Kidney capillary endothelial cell (primary cell): ENCODE measurements at regions not wholly inside any gene's neighbourhood (a gene's known extent, or its start where the extent isn't known, plus 50 kb on each side); places are given as distances from the start of the nearest gene placed in this dataset.
"Not testable (repeated sequence)": the region's sequence is repeated elsewhere in the genome, so short reads cannot be mapped to it uniquely, and the experiment has no call there.

Source experiments
- DNase-seq: peaks from one replicate; pipeline ENCODE4 v3.0.0-alpha.2; 2018; ENCODE audit warnings: low spot score

DNA sequence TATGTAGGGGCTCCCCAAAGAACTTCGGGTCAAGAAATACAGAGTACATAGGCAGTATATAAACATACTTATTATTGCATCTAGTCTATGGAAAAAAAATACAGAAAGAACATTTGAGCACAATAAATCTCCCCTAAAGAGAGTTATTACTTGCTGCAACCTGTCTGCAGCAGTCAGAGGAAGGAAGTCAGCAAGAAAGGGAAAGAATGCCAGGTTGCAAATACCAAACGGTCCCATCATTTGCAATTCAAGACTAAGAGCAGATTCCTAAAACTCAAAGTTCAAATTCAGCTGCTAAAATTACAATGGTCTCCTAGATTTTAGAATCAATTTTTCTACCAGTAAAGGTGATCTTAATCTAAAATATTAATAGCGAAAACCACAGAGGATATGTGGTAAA, 236.2 kb upstream of the NUDT6 start:
- no peak for DNase-seq

DNA sequence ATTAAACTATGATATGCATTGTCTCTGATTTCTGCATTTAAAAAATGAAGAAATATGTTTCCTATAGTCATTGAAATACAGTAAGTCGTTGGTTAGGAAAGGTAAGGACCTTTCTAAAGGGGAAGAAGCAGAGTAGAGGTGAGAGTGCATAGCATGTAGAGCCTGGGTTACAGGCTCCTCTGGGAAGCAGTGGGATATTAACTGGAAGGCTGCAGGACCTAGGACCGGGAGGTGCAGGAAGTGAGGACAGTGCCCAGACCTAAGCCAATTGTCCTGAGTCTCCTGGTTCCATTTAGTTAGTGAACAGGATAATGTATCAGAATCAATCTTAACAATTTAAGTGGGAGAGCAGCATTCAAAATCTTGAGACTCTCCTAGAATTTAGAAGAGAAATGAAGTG, 237.1 kb upstream of the NUDT6 start:
- DNase-seq: no peak

DNA sequence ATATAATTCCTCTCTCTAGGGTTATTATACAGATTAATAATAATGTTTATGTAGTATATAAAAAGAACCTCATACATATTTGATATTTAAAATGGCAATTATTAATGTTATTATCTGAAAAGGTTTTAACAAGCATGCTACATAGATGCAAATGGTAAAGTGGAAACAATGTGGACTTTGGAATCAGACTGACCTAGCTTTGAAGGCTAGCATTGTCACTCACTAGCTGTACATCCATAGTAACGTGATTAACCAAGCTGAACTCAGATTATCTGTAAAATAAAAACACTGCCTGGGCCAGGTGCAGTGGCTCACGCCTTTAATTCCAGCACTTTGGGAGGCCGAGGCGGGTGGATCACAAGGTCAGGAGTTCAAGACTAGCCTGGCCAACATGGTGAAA, 233.7 kb upstream of the SPRY1 start:
- DNase-seq: no peak

DNA sequence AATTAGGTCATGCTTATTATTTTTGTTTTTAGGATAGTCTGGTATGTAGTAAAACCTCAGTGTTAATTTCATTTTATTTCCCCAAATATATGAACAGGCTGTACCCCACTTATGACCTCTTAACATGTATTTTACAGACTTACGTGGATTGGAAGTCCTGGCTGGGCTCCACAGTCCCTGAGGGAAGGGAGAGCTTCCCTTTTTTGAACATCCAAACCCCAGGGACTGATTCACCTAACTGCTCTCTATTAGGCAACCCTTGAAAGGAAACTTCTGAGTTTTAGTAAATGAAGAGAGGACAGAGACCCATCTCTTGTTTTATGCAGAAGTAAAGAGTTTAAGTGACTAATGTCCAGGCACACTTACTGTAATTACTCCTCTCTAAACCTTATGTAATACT, 233.1 kb upstream of the SPRY1 start:
- no peak for DNase-seq

DNA sequence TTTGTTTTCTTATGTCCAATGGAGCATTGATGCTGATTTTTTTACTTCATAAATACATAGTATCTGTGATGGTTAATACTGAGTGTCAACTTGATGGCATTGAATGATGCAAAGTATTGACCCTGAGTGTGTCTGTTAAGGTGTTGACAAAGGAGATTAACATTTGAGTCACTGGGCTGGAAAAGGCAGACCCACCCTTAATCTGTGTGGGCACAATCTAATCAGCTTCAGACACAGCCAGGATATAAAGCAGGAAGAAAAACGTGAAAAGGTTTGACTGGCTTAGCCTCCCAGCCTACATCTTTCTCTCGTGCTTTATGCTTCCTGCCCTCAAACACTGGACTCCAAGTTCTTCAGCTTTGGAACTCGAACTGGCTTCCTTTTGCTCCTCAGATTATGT, 230.6 kb upstream of the SPRY1 start:
- DNase-seq: no peak

DNA sequence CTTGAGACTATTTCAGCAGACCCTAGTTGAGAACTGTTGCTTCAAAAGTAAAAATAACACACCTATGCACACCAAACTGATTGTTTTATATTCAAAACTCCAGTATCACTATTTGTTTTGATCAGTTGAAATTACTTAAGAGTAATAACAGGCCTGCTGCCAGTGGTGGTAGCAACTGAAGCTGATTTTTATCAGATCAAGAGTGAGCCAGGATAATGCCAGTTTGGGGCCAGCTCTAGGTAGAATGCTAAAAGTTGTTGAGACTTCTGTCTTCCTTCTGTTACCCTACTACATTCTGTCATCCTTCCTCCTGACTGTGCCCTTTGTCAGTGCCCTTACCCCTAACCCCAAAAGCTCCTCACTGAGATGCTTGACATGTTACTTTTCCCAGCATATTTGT, 228.7 kb upstream of the SPRY1 start:
- DNase-seq: no peak

DNA sequence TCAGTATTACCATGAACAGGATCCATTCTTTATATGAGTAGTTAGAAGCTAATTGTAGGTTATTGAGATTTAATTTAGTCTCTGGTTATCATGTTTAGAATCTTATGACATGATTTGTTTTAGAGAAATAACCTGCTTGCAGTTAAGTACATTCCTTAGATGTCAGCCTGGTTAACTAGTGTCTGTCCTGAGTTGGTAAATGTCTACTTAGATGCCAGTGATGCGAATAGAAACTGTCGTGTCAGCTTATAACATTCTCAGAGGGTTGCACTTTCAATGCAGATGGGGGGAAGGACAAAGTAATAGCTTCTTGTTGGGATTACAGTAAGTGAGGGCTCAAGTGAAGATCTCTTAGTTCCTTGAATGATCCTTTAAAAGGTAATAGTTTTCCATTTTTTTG, 227.8 kb upstream of the SPRY1 start:
- DNase-seq: no peak

DNA sequence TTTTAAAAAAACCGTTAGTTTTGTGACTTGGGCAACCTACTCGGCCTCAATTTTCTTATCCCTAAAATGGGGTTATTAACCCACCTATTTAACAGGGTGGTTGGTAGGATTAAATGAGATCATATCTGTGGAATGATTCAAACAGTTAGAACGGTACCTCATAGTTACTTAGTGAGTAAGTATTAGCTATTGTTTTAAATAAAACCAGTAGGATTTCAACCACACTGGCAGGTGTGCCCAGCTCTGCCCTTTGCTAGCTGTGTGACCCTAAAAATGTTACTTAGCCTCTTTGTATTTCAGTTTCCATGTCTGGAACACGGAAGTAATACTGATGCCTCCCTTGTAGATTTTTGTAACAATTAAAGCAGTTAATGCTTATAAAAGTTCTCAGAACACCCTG, 225.8 kb upstream of the SPRY1 start:
- DNase-seq: no peak

DNA sequence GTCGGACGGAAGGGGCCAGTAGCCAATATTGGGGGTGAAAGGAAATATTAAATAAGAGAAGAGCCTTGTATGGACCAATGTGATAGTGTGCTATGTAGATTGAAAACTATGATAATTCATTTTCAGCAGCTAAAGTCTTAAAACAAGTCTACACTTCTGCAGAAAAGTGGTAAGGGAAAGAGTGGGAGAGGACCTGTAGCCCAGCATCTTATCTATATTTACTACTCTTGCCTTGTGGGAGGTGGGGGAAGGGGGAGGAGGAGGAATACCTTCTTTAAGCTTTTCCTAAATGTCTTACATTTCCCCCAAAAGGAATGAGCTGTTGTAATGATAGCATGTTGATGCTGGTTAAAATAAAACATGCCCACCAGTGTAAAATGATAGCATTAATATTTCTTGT, 220.0 kb upstream of the SPRY1 start:
- DNase-seq: no peak

DNA sequence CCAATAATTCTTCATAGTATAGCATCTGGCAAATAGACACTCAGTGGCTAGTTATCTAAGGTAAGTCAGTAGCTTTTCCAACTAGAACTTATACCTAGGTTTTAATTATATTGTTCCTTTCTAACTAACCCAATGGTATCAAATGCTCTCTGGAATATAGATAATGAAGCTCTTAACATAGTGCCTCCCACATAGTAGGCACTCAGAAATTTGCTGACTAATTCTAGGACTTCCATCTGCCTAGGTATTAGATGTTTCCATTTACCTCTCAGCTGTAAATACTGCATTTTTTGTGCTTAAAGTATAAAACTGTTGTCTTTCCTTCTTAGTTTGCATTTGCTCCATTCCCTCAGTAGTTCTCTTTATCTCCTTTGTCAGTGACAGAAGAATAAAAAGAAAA, 214.3 kb upstream of the SPRY1 start:
- no peak for DNase-seq

DNA sequence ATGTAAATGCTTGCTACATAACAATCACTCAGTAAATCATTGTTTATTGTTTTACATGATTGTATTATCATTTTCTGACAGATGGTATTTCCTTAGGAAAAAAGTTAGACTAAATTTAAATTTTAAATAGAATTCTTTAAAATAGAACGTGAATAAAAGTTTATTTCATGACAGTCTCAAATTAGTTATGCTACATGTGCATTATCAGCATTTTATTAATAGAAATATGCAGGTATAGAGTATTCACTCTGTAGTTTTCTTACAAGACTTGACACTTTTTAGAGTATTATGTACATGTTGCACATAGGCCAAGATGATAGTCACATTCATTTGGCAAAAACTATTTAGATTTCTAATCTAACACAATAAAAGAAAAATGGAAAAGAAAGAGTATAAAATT, 213.3 kb upstream of the SPRY1 start:
- no peak for DNase-seq

DNA sequence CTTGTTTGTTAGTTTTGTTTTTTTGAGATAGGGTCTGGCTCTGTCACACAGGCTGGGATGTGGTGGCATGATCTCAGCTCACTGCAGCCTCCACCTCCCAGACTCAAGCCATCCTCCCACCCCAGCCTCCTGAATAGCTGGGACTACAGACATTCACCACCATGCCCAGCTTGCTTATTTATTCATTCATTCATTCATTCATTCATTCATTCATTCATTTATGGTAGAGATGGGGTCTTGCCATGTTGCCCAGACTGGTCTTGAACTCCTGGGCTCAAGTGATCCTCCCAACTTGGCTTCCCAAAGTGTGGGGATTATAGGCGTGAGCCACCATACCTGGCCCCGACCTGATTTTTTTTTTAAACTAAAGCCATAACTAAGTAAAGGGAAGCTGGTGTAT, 212.8 kb upstream of the SPRY1 start:
- not testable (repeated sequence) for DNase-seq

DNA sequence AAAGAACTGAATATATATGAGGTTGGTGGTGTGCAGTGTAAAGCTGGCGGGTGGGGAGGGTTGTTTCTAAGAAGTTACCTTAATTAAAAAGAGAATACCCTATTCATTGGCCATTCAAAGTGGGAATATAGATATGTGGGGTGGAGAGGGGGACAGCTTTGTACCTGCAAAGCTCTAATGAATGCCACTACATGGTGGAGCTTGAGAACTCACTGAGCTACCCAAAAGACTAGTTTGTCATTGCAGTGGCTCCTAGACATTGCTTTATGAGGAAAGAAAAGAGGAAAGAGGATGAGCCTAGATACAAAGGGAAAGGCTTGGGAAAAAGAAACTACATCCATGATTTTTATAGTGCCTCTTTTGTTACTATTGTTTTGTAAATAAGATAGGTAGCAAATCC, 209.9 kb upstream of the SPRY1 start:
- no peak for DNase-seq

DNA sequence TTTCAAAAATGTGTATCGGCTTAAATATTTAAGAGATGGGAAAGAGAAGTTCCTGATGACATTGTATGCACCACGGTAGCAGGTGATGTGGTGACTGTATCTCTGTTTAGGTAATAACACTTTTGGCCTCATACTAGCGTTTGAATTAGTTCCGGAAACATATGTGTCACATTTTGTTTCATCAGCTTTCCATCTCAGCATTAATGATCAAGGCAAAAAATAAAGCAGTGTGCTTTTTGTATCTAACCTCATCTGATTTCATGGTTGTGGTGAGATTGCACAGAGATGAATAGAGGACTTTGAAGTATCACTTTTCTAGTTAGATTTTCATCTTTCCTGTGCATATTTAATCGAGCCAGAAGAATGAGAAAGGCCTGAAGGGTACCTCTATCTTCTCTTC, 206.4 kb upstream of the SPRY1 start:
- DNase-seq: no peak

DNA sequence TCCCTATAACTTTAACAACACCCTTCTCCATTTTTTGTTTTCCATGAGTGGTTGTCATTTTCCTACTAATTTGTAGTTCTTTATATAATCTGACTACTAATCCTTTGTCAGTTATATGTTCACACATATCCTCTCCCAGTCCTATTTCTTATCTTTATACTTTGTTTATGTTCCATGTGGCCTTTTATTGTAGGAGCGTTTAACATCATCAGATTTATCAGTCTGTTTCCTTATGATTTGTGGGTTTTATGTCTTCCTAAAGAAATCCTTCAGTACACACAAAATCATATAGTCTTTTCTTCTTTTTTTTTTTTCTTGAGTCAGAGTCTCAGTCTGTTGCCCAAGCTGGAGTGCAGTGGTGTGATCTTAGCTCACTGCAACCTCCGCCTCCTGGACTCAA, 204.9 kb upstream of the SPRY1 start:
- no peak for DNase-seq

DNA sequence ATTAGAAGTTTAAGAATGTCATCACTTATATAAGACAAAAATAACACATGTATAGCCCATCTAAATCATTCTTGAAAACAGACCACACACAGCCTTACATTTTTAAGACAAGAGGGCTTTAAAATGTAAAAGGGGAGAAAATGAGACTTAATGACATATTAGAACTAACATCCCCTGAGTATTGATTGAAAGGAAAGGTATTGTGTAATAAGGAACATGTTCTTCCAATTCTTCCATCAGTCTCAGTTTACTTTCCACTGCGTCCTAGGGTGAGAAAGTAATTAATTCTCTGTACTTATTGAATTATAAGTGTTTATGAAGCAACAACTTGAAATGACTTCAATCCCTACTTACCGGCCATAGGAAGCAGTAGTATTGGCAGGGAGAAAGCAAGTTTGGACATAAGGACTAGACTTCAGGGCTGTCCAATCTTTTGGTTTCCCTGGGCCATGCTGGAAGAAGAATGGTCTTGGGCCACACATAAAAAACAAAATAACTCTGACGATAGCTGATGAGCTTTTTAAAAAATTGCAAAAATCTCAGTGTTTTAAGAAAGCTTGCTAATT, 202.7 kb upstream of the SPRY1 start:
- DNase-seq: no peak

DNA sequence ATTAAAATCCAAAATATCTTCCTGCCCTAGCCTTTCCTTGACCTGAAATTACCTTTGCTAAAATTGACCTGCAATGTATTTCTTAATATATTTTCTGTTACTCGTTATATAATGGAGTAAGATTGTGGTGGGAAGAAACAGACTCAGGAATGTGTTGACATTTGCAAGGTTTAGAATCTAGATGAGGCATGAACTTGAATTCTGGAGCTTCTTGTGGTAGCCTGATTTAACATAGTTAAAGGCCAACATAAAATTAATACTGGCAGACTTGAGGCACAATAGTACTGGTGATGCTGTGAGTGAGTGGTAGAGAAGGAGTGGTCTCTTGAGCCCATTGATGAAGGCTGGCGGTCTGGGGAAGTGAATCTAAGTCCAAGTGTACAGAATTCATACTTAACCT, 197.9 kb upstream of the SPRY1 start:
- no peak for DNase-seq

DNA sequence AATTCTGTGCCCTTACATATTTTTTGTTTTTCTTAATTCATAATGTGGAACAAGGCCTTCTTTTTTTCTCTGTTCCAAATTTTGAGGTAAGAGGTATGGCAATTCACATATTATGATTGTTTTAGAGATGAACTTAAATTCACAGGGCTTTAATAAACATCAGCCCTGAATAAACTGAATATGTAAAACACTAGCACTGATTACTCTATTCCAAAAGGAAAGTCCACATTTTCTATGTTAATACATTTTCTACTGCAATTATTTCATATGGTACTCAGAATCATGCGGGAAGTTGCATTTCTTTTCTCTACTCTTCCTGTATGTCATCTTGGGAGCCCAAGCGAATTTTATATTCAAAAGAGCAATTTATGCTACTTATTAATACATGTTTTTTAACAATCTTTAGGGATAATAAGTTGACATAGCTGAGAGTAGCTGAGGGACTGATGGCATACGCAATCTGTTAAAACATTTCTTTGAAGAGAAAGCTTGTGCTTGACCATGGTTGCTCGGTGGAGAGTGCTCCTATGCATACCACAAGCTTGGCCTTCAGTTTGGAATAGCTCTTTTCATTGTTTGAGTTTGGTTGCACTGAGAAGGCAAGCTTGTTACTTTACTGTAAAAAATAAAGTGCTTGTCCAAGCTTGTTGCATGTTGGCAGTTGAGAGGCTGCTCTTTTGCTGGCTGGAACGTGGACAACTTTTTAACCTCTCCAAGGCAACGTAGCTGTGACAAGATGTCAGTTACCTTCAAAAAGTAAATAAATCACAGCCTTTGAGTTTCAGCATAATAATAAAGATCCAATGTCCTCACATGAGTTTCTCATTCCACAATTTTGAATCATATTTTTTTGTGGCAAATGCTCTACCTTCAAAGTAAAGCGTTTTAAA, 196.3 kb upstream of the SPRY1 start:
- no peak for DNase-seq

DNA sequence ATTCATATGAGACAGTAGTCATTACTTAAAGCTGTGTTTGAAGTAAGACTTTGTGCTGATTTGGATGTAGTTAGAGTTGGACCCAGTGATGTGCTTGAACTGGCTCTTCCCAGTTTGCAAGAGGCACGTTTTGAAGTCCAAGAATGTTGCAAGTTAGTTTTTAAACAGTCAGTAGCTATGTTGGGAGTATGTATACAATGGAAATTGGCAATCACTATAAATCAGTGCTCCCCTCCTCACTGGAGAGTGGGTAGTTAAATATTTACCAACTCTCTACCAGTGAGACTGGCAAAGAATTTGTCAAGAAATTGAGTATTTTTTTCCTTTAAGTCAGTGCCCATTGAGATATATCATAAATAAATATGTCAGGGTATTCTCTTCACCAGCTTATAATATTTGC, 191.9 kb upstream of the SPRY1 start:
- no peak for DNase-seq

DNA sequence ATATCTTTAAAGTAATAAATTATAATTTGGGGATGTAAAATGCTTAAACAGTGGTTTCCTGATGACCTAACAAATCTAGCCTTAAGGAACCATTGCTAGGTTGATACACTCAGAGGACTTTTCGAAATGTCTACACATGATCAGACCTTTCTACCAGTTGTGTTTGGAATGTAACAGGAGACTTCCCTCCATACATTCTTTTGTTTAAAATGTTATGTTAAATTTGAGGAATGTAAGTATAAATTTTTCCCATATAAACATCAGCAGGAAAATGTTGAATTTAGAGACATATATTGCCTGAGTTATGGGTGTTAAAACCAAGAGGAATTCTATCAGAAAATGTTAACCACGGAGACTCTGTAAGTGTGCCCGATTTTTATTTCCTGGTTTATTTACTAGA, 190.6 kb upstream of the SPRY1 start:
- no peak for DNase-seq

DNA sequence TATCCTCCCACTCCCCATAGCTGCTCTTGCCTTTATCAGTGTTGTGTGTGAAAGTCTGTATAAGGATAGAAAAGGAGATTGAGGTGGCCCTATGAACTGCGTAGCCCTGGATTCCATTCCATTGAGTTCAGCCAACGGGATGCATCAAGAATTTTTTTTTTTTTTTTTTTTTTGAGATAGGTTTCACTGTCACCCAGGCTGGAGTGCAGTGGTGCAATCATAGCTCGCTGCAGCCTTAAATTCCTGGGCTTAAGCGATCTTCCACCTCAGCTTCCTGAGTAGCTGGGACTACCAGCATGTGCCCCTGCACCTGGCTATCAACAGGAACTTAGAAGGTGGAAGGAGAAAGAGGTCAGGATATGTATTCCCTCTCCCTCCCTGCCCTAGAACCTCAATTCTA, 187.2 kb upstream of the SPRY1 start:
- no peak for DNase-seq

DNA sequence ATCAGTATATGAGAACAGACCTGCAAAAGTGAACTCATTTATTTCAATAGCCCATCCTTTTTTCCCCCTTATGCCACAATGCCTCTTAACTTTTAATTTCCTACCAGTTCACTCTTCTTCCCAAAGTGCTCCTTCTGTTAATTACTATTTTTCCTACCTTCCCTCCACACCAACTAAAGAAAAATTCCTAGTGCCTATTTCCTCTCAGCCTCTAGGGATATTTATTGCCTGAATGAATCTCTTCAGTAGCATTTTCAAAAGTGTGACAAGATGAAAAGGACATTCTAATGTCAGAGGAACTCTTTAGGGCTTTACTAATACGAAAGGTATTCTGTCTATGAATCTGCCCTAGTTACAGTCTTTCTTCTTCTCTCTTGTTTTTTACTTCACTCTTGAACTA, 181.1 kb upstream of the SPRY1 start:
- no peak for DNase-seq

DNA sequence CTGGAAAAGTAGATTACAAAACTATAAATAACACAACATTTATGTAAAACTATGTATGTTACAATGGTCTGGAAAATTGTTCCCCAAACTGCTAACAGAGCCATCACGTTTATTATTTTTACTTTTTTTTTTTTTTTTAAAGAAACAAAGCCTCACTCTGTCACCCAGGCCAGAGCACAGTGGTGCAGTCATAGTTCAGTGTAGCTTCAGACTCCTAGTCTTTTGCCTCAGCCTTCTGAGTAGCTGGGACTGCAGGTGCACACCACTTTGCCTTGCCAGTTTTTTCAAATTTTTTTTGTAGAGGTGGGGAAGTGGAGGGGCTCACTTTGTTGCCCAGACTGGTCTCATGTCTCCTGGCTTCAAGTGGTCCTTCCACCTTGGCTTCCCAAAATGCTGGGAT, 180.1 kb upstream of the SPRY1 start:
- DNase-seq: no peak

DNA sequence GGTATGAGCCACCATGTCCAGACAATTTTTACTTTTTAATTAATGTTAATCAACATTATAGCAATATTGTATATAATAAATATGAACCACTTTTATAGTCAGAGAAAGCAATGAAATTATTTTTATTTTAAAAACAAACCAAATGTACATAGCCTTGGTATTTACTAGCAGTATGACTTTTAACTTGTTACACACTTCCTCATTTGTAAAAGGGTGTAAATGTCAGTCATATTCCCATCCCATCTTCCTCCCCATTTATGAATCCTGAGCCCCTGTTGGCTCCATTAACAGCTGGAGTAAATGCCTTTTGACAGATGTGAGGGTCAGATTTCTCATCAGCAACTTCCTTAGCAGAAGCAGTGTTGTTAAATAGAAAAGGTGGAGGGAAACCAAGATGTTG, 179.6 kb upstream of the SPRY1 start:
- no peak for DNase-seq
